ENCODE measurements at regions not wholly inside any gene's neighbourhood (a gene's known extent, or its start where the extent isn't known, plus 50 kb on each side); places are given as distances from the start of the nearest gene placed in this dataset.

DNA sequence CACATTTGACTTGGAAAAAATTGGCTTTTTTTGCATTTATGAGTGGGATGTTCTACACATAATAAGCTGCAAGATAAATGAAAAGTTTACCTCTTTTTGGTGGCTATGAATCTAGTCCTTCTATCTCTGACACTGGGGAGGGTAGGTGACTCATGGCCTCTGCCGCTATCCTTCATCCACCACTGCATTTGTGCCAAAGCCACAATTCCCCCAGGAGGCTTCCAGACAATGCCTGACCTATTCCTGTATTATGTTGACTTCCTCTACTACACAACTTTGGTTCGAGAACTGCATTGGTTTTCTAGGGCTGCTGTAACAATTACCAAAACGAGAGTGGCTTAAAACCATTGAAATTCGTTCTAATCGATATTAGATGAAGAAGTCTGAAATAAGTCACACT, 245.6 kb downstream of the TRAM1L1 start:
- no peak overlapping the region for H3K4me3 ChIP-seq (ENCODE audit: low read depth, low read length)
- ChIA-PET CTCF (no interaction called here), POLR2A (no interaction called here)
- TF ChIP-seq, protein P1, sequence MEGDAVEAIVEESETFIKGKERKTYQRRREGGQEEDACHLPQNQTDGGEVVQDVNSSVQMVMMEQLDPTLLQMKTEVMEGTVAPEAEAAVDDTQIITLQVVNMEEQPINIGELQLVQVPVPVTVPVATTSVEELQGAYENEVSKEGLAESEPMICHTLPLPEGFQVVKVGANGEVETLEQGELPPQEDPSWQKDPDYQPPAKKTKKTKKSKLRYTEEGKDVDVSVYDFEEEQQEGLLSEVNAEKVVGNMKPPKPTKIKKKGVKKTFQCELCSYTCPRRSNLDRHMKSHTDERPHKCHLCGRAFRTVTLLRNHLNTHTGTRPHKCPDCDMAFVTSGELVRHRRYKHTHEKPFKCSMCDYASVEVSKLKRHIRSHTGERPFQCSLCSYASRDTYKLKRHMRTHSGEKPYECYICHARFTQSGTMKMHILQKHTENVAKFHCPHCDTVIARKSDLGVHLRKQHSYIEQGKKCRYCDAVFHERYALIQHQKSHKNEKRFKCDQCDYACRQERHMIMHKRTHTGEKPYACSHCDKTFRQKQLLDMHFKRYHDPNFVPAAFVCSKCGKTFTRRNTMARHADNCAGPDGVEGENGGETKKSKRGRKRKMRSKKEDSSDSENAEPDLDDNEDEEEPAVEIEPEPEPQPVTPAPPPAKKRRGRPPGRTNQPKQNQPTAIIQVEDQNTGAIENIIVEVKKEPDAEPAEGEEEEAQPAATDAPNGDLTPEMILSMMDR (IDR thresholded peaks at IDR 0.05; ENCODE audit: insufficient read depth, low read length, missing control alignments): no peak
- DNase-seq (ENCODE audit: low read depth, low spot score): no peak

DNA sequence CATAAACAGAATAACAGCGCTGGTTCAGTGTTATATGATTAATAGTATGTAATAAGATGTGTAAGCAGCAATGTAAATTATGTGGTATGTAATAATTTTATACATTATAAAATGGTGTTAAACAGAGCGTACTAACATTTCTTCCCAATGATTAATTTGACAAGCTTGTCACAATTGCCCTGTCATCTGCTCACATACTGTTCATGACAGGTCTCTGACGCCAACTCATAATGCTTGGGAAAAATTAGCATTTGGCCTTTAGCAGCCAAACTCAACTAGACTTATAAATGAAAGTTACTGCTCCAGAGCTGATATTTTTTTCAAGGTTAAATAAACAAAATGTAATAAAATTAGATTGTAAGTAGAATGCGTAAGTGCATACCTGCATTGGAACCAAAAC, 246.8 kb downstream of the TRAM1L1 start:
- no peak overlapping the region for H3K4me3 ChIP-seq (ENCODE audit: low read depth, low read length)
- ChIA-PET CTCF (no interaction called here), POLR2A (no interaction called here)
- TF ChIP-seq, protein P1 (IDR thresholded peaks at IDR 0.05; ENCODE audit: insufficient read depth, low read length, missing control alignments): no peak
- DNase-seq (ENCODE audit: low read depth, low spot score): no peak

DNA sequence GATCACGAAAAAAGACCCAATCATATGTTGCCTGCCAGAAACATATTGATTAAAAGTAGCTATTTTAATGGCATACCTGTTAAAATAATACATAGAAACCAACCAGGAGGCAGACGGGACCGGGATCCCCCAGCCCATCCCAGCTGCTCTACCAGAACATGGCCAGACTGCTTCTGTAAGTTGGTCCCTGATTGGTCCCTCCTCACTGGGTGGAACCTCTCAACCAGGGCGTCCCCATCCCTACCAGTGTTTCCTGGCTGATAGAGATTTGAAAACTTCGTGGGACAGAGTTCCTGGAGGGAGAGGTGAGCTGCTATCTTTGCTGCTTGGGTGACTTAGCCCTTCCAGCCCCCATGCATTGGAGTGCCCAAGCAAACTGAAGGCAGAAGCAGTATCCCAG, 256.2 kb downstream of the TRAM1L1 start:
- H3K4me3 ChIP-seq (ENCODE audit: low read depth, low read length): no peak overlapping the region
- POLR2A ChIA-PET: no interaction called here
- CTCF ChIA-PET: no interaction called here
- TF ChIP-seq, protein P1 (IDR thresholded peaks at IDR 0.05; ENCODE audit: insufficient read depth, low read length, missing control alignments): no peak
- no peak for DNase-seq (ENCODE audit: low read depth, low spot score)

DNA sequence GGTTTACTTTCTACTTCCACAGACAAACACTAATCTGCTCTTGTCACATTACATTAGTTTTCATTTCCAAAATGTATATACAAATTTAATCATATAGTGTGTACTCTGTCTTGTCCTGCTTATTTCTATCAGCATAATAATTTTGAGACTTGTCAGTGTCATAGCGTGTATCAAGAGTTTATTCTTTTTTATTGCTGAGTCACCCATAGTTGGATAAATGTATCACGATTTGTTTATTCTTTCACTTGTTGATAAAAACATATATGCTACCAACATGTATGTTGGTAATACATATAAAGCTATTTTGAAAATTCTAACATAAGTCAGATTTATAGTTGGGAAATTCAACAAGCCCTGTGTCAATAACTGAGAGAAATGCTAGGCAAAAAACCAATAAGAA, 261.2 kb downstream of the TRAM1L1 start:
- ChIA-PET POLR2A (no interaction called here), CTCF (no interaction called here)
- no peak for DNase-seq (ENCODE audit: low read depth, low spot score)
- no peak overlapping the region for H3K4me3 ChIP-seq (ENCODE audit: low read depth, low read length)
- TF ChIP-seq, protein P1 (IDR thresholded peaks at IDR 0.05; ENCODE audit: insufficient read depth, low read length, missing control alignments): no peak

DNA sequence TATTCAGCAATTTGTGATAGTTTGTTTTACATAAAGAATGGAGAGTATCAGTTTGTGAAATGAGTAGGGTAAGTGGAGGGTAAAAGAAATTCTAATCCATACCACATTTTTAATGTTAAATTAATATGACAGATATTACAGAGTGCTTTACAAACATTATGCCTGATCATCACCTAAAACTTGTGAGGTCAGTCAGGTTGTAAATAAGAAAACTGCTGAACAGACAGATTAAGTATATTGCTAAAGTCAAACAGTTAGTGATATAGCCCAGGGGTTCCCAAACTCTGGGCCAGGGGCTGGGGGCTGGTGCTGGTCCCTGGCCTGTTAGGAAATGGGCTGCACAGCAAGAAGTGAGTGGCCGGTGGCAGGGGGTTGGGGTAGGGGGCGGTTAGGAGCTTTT, 273.6 kb downstream of the TRAM1L1 start:
- CTCF ChIA-PET: no interaction called here
- H3K4me3 ChIP-seq (ENCODE audit: low read depth, low read length): no peak overlapping the region
- POLR2A ChIA-PET: no interaction called here
- no peak for DNase-seq (ENCODE audit: low read depth, low spot score)
- TF ChIP-seq, protein P1 (IDR thresholded peaks at IDR 0.05; ENCODE audit: insufficient read depth, low read length, missing control alignments): no peak

DNA sequence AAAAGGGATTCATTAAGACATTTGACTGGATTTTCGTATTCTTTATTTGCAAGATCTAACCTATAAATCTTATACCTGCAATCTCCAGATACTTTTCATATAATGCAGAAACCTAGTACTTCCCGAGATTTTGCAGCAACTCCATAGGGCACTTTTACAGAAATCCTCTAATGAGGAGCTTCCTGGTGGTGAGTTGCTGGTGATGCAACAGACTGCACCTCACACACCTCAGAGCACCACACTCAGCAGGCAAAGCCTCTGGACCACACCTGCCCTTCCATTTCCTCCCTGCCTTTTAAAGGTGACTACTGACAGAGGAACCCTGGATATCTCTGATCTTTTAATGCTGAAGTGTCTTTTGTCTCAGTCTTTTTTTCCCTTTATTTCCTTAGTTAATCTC, 289.4 kb downstream of the TRAM1L1 start:
- H3K4me3 ChIP-seq (ENCODE audit: low read depth, low read length): no peak overlapping the region
- no peak for DNase-seq (ENCODE audit: low read depth, low spot score)
- CTCF ChIA-PET: no interaction called here
- POLR2A ChIA-PET: no interaction called here
- TF ChIP-seq, protein P1 (IDR thresholded peaks at IDR 0.05; ENCODE audit: insufficient read depth, low read length, missing control alignments): no peak

Measured in AG04449 (cell line).